Mucosa of descending colon (tissue), 3 donors: ENCODE measurements at regions not wholly inside any gene's neighbourhood (a gene's known extent, or its start where the extent isn't known, plus 50 kb on each side); places are given as distances from the start of the nearest gene placed in this dataset. TPM values are rescaled to one million over a fixed set of nuclear protein-coding genes. Genes with fewer than 3 reads are reported as not detected.

Experiments
- ATAC-seq: fragments of 200-7000 bp; cut with Tn5 transposase; one replicate; pipeline ENCODE4 v1.9.1; 2020; ENCODE audit warnings: mild to moderate bottlenecking, moderate library complexity
- DNase-seq, 3 donors: peaks; one replicate each; pipeline ENCODE4 v3.0.0-alpha.2; 2020
- H3K36me3 ChIP-seq: fragments of 200-600 bp; one replicate; pipeline ENCODE4 v1.8.0; 2021; ENCODE audit warnings: low read depth, mild to moderate bottlenecking
- H3K4me1 ChIP-seq: fragments of 200-600 bp; one replicate; pipeline ENCODE4 v1.8.0; 2021; ENCODE audit warnings: low read depth, mild to moderate bottlenecking
- H3K4me3 ChIP-seq: fragments of 200-600 bp; one replicate; pipeline ENCODE4 v1.8.0; 2021; ENCODE audit warnings: mild to moderate bottlenecking
- H3K9me3 ChIP-seq: fragments of 200-600 bp; one replicate; pipeline ENCODE4 v1.8.0; 2021; ENCODE audit warnings: mild to moderate bottlenecking
- intact Hi-C, 2 donors: fragments of 100-400 bp; cut with DNase I in 1 of 2; cut with micrococcal nuclease in 1 of 2; formaldehyde crosslinking; loops; one replicate each; pipeline versions ENCODE4 v1.11.0 to v1.11.1; 2022; cut with DNase I, micrococcal nuclease
- microRNA-seq: library from miRNA; unstranded; fragments of <30 nt; microRNA quantifications from one replicate; pipeline ENCODE4, GENCODE V29; 2019
- TF ChIP-seq, protein P1 (sequence below): fragments of 200-600 bp; IDR thresholded peaks from one replicate; pipeline ENCODE4 v1.8.0; 2022; ENCODE audit warnings: antibody characterized with exemption, mild to moderate bottlenecking
- donor health status: DM: no; HTN: no; CAD: no; lungs with moderate emphysema.
- donor health status: DM: no; HTN: no; CAD: no.
- donor health status: DM: no; HTN: yes; CAD: no.

DNA sequence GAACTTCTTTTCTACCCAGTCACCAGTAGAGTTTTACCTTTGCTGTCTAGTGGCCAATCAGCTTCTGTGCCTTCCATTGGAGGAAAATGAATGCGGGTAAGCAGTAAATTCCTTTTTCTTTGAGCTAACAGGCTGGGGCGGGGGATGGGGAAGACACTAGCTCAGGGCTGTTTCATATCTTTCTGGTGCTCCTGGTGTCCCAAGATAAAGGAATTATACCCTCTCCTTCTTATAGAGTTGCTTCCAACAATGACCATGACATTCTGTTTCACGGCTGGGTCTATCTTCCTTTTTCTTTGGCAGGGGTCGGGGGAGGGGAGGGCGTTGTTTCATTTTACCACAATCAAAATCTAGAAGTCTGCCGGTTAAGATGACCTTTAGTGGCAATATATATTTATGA lies 51.2 kb upstream of the RPS23 start:
- Histone ChIP-seq H3K9me3 (no peaks in the 10 kb centered on the region), H3K4me3 (no peak overlapping the region), H3K4me1 (no peaks in the 10 kb centered on the region), H3K36me3 (no peaks in the 10 kb centered on the region)
- TF ChIP-seq, protein P1, sequence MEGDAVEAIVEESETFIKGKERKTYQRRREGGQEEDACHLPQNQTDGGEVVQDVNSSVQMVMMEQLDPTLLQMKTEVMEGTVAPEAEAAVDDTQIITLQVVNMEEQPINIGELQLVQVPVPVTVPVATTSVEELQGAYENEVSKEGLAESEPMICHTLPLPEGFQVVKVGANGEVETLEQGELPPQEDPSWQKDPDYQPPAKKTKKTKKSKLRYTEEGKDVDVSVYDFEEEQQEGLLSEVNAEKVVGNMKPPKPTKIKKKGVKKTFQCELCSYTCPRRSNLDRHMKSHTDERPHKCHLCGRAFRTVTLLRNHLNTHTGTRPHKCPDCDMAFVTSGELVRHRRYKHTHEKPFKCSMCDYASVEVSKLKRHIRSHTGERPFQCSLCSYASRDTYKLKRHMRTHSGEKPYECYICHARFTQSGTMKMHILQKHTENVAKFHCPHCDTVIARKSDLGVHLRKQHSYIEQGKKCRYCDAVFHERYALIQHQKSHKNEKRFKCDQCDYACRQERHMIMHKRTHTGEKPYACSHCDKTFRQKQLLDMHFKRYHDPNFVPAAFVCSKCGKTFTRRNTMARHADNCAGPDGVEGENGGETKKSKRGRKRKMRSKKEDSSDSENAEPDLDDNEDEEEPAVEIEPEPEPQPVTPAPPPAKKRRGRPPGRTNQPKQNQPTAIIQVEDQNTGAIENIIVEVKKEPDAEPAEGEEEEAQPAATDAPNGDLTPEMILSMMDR = no peak
- intact Hi-C loops = no loop called here
- ATAC-seq (no peak), DNase-seq (no peak)

Small RNA genes in the stretch of these regions (microRNA-seq; reads per million reads assigned to microRNA genes)
- gene MIR3977 = not detected
